ENCODE measurements at regions not wholly inside any gene's neighbourhood (a gene's known extent, or its start where the extent isn't known, plus 50 kb on each side); places are given as distances from the start of the nearest gene placed in this dataset.

GRCh38 chr2:184041077-184041476 lies 557.3 kb upstream of the ZNF804A start:
- no peak overlapping the region for H3K4me2 ChIP-seq (ENCODE audit: insufficient read depth, low read length)
- H3K9me3 ChIP-seq (ENCODE audit: low read depth, low read length), result peaks cover 1% of the 10 kb centered on the region
- no peak overlapping the region for H2AFZ ChIP-seq (ENCODE audit: low read length)
- no peak overlapping the region for H3K4me3 ChIP-seq (ENCODE audit: insufficient read depth, low read length)
- H3K79me2 ChIP-seq (ENCODE audit: insufficient read depth, low read length), result no peaks in the 10 kb centered on the region
- no peak for TF ChIP-seq CTCF (IDR thresholded peaks at IDR 0.05; ENCODE audit: extremely low read depth, low read depth, low read length)
- H4K20me1 ChIP-seq (ENCODE audit: insufficient read depth, low read length), result no peaks in the 10 kb centered on the region
- H3K27ac ChIP-seq (ENCODE audit: low read depth, low read length), result no peak overlapping the region
- H3K36me3 ChIP-seq (ENCODE audit: insufficient read depth, low read length), result no peaks in the 10 kb centered on the region
- no peaks in the 10 kb centered on the region for H3K4me1 ChIP-seq (ENCODE audit: insufficient read depth, low read length)
- DNase-seq (ENCODE audit: insufficient read length, low spot score, missing footprints), result no peak
- H3K27me3 ChIP-seq (ENCODE audit: insufficient read depth, low read length), result no peaks in the 10 kb centered on the region

- Histone ChIP-seq H3K36me3 (ENCODE audit: insufficient read depth, low read length) (no peaks in the 10 kb centered on the region), H3K4me2 (ENCODE audit: insufficient read depth, low read length) (no peak overlapping the region)
Observed at GRCh38 chr2:184041777-184042176, 556.6 kb upstream of the ZNF804A start.

GRCh38 chr2:184047536-184047935 lies 550.8 kb upstream of the ZNF804A start:
- DNase-seq (ENCODE audit: insufficient read length, low spot score, missing footprints), result no peak
- H3K4me2 ChIP-seq (ENCODE audit: insufficient read depth, low read length), result no peak overlapping the region
- no peaks in the 10 kb centered on the region for H4K20me1 ChIP-seq (ENCODE audit: insufficient read depth, low read length)
- H3K36me3 ChIP-seq (ENCODE audit: insufficient read depth, low read length), result no peaks in the 10 kb centered on the region
- H3K27me3 ChIP-seq (ENCODE audit: insufficient read depth, low read length), result no peaks in the 10 kb centered on the region
- TF ChIP-seq CTCF (IDR thresholded peaks at IDR 0.05; ENCODE audit: extremely low read depth, low read depth, low read length), result no peak
- H3K4me3 ChIP-seq (ENCODE audit: insufficient read depth, low read length), result no peak overlapping the region
- H3K4me1 ChIP-seq (ENCODE audit: insufficient read depth, low read length), result no peaks in the 10 kb centered on the region
- no peaks in the 10 kb centered on the region for H3K9me3 ChIP-seq (ENCODE audit: low read depth, low read length)
- H2AFZ ChIP-seq (ENCODE audit: low read length), result no peak overlapping the region
- no peaks in the 10 kb centered on the region for H3K79me2 ChIP-seq (ENCODE audit: insufficient read depth, low read length)
- H3K27ac ChIP-seq (ENCODE audit: low read depth, low read length), result no peak overlapping the region

More at GRCh38 chr2:184041777-184042176, 556.6 kb upstream of the ZNF804A start:
- H3K79me2 ChIP-seq (ENCODE audit: insufficient read depth, low read length), result no peaks in the 10 kb centered on the region
- no peak overlapping the region for H2AFZ ChIP-seq (ENCODE audit: low read length)
- no peak overlapping the region for H3K4me3 ChIP-seq (ENCODE audit: insufficient read depth, low read length)
- H3K27ac ChIP-seq (ENCODE audit: low read depth, low read length), result no peak overlapping the region
- peaks cover 1% of the 10 kb centered on the region for H3K9me3 ChIP-seq (ENCODE audit: low read depth, low read length)
- no peak for DNase-seq (ENCODE audit: insufficient read length, low spot score, missing footprints)
- no peaks in the 10 kb centered on the region for H3K27me3 ChIP-seq (ENCODE audit: insufficient read depth, low read length)
- H4K20me1 ChIP-seq (ENCODE audit: insufficient read depth, low read length), result no peaks in the 10 kb centered on the region
- no peaks in the 10 kb centered on the region for H3K4me1 ChIP-seq (ENCODE audit: insufficient read depth, low read length)
- TF ChIP-seq CTCF (IDR thresholded peaks at IDR 0.05; ENCODE audit: extremely low read depth, low read depth, low read length), result no peak

- Histone ChIP-seq H2AFZ (ENCODE audit: low read length) (no peak overlapping the region), H3K79me2 (ENCODE audit: insufficient read depth, low read length) (no peaks in the 10 kb centered on the region), H3K27me3 (ENCODE audit: insufficient read depth, low read length) (no peaks in the 10 kb centered on the region), H3K36me3 (ENCODE audit: insufficient read depth, low read length) (no peaks in the 10 kb centered on the region), H3K4me1 (ENCODE audit: insufficient read depth, low read length) (no peaks in the 10 kb centered on the region), H3K4me2 (ENCODE audit: insufficient read depth, low read length) (no peak overlapping the region), H3K9me3 (ENCODE audit: low read depth, low read length) (no peaks in the 10 kb centered on the region), H3K27ac (ENCODE audit: low read depth, low read length) (no peak overlapping the region), H3K4me3 (ENCODE audit: insufficient read depth, low read length) (no peak overlapping the region), H4K20me1 (ENCODE audit: insufficient read depth, low read length) (no peaks in the 10 kb centered on the region)
- TF ChIP-seq CTCF (IDR thresholded peaks at IDR 0.05; ENCODE audit: extremely low read depth, low read depth, low read length), result no peak
- DNase-seq (ENCODE audit: insufficient read length, low spot score, missing footprints), result no peak
Observed at GRCh38 chr2:184049566-184049965, 548.8 kb upstream of the ZNF804A start.

Data from osteoblast (primary cell).